GM21619 (cell line): ENCODE measurements at regions not wholly inside any gene's neighbourhood (a gene's known extent, or its start where the extent isn't known, plus 50 kb on each side); places are given as distances from the start of the nearest gene placed in this dataset.
"Not testable (repeated sequence)": the region's sequence is repeated elsewhere in the genome, so short reads cannot be mapped to it uniquely, and the experiment has no call there.

Experiments
- ATAC-seq: cut with Tn5 transposase; IDR thresholded peaks from one replicate; pipeline ENCODE4 v1.9.1; 2021; ENCODE audit not compliant: unreplicated experiment

DNA sequence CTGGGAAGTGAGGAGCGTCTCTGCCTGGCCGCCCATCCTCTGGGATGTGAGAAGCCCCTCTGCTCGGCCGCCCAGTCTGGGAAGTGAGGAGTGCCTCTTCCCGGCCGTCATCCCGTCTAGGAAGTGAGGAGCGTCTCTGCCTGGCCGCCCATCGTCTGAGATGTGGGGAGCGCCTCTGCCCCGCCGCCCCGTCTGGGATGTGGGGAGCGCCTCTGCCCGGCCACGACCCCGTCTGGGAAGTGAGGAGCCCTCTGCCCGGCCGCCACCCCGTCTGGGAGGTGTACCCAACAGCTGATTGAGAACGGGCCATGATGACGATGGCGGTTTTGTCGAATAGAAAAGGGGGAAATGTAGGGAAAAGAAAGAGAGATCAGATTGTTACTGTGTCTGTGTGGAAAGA, 173.9 kb upstream of the PRSS1 start:
- not testable (repeated sequence) for ATAC-seq

- no peak for ATAC-seq
Measured at GRCh38 chr7:142571581-142571980, 177.7 kb upstream of the PRSS1 start.

- no peak for ATAC-seq
Measured at GRCh38 chr7:142569851-142570250, 179.4 kb upstream of the PRSS1 start.

- peak; percentile 60 for ATAC-seq
Measured at GRCh38 chr7:142568435-142569097, 180.7 kb upstream of the PRSS1 start.

DNA sequence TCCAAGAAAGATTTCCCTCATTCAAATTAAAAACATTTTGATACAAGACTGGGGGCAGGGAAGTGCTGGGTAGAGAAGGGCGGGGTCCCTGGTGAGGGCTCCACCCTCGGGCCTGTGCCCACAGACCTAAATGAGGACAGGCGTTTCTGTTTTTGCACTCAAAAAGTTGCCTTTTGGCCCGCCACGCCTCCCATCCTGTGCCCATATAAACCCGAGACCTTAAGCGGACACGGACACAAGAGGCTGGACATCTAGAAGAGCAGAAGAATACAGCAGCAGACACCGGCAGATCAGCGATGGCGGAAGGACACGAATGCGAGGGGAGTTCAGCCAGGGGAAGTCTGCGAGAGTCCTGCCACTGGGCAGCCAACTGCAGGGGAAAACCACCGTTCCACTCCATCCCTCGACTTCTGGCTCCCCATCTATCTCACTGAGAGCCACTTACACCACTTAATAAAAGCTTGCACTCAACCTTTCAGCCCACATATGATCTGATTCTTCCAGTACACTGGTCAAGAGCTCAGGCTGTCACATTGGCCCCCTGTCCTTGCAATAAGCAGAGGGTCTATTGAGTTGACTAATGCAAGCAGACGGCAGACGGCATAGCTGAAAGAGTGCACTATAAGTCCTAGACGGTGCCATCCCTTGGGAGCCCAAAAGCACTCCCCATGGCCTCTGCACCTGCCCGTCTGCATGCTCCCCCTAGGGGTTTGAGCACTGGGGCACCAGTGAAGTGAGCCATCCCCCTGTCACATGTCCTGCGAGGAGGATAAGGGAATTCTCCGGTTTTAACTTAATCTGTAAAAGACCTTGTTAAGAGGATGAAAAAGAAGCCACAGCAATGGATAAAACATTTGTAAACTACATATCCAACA, 181.8 kb upstream of the PRSS1 start:
- ATAC-seq: no peak

- ATAC-seq: no peak
Measured at GRCh38 chr7:142566271-142566670, 183.0 kb upstream of the PRSS1 start.

DNA sequence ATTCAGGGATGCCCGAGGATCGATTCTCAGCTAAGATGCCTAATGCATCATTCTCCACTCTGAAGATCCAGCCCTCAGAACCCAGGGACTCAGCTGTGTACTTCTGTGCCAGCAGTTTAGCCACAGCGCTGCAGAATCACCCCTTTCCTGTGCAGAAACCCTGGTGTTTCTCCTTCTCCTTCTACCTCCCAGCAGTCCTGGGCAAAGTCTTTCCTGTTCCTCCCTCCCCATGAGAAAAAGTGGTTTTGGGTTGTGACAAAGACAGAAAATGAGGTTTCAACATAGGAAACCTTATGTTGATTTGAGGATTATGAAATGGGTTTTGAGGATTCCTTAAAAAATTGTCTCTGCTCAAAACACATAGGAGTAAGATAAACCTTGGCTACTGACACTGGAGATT, 185.1 kb upstream of the PRSS1 start:
- ATAC-seq: not testable (repeated sequence)

GRCh38 chr7:142563470-142563869, 185.8 kb upstream of the PRSS1 start:
- ATAC-seq: no peak

DNA sequence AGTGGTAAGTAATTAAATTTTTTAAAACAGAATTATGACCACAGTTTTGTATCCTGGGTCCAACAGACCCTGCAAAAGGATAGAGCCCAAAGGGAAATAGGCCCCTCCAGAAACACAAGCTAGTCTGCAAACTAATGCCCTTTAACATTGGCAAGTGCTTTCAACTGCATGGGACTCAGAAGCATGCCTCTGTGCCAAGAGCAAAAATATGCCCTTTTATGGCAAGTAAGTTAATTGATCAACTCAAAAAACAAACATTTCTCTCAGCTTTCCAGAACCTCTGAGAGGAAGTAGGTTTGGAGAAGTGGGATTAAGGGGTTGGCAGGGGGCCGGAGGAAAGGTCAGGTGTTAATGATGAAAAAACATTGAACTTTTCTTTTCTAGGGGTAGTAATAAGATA, 186.6 kb upstream of the PRSS1 start:
- no peak for ATAC-seq

DNA sequence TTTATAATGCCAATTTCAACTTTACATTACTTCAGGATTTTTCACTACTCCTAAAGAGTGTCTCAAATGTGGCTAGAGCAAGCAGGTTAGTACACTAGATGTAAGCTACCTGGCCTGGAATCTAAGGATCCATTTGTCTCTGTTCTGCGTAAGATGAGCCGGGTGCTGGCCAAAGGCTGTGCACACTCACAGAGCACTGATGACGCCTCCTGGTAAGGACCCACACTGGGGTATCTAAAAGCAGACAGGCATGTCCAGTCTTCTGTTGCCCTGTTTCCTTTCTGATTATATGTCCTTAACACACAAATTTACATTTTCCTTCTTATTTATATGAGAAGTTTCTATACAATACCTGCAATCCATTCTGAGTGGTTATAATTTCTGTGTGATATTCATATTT, 187.9 kb upstream of the PRSS1 start:
- not testable (repeated sequence) for ATAC-seq

- ATAC-seq: not testable (repeated sequence)
Measured at GRCh38 chr7:142560770-142561169, 188.5 kb upstream of the PRSS1 start.

- no peak for ATAC-seq
Measured at GRCh38 chr7:142560166-142560565, 189.1 kb upstream of the PRSS1 start.

DNA sequence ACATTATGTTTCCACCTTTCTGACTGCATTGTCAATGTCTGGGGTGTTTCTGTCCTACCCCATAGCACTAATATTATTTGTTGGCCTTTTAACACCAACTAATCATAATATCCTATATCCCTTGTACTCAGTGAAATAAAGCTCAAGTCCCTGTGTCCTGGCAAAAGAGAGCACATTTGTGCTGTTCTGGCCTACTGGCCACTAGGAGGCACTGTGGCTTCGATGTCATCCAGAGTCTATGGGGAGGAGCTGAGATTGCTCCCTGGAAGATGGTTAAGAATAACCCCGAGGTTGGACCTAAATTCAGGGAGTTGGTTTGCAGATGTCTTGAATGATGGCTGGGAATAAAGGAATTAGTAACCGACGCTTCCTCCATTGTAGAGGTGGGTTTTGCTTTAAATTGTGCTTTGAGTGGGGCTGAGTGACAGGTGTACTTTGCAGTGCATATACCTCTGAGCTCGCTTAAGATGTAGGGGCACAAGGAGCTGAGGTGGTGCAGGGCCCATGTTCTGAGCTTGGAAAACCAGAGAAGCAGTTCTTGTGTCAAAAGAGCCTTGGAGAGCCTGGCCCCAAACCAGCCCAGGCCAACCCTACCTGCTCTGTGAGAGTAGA, 191.2 kb upstream of the PRSS1 start:
- peak; percentile 82 for ATAC-seq

DNA sequence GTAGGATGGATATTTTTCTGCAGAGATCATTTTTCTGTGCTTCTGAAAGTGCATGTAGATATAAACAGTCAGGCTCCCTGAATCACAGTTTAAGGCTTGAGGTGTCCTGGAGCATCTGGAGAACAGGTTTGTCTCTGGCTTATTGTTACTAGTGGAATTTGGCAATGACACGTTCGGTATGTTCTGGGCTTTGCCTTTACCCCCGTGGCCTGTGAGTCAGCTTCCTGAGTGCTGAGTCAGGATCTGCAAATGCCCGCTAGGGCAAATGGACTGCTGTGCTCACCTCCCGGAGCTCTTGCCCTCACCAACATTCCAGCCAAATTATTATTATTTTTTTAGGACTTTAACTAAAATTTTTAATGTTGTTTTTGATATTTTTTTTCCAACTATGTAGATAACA, 192.5 kb upstream of the PRSS1 start:
- no peak for ATAC-seq

- no peak for ATAC-seq
Measured at GRCh38 chr7:142554560-142555532, 194.4 kb upstream of the PRSS1 start.

- no peak for ATAC-seq
Measured at GRCh38 chr7:142553216-142553615, 196.1 kb upstream of the PRSS1 start.

GRCh38 chr7:142548978-142549377, 200.3 kb upstream of the PRSS1 start:
- no peak for ATAC-seq

- ATAC-seq: no peak
Measured at GRCh38 chr7:142546452-142546851, 202.8 kb upstream of the PRSS1 start.

DNA sequence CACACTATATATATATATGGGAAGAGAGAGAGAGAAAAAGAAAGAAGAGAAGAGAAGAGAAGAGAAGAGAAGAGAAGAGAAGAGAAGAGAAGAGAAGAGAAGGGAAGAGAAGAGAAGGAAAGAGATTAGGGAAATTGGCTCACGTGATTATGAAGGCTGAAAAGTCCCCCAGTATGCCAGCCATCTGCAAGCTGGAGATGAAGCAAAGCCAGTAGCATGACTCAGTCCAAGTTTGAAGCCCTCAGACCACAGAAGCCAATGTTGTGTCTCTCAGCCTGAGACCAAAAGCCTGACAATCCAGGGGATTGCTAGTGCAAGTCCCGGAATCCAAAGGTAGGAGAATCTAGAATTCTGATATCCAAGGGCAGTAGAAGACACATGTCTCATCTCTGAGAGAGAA, 206.3 kb upstream of the PRSS1 start:
- no peak for ATAC-seq

- ATAC-seq: no peak
Measured at GRCh38 chr7:142542105-142542504, 207.2 kb upstream of the PRSS1 start.

DNA sequence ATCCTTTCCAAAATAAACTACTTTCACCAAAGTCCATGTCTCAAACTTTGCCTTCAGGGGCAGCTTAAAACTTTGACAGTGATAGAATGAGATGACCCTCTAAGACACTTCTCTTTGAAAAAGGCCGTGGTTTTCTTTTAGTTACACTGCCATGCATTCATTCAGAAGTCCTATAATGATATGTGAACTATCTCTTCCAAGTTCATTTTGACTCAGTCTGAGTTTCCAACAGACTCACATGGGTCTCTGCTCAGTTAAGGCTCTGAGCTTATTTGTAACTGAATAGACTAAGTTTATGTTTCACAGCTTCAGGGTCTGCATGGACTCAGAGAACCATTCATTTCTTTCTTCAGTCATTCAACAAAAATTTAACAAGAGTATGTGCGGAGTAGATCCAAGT, 208.9 kb upstream of the PRSS1 start:
- ATAC-seq: no peak
